Sigmoid colon (tissue), 4 donors: ENCODE measurements at regions not wholly inside any gene's neighbourhood (a gene's known extent, or its start where the extent isn't known, plus 50 kb on each side); places are given as distances from the start of the nearest gene placed in this dataset.

Experiments used
- CTCF ChIP-seq, 4 experiments: fragments of 450-650 bp in 3 of 4; fragments of 200-600 bp in 1 of 4; IDR thresholded peaks; one replicate each; pipeline ENCODE4 v1.5.1; 2016 to 2019; ENCODE audit warnings: antibody characterized with exemption in 4 of 4, mild to moderate bottlenecking in 3 of 4, moderate library complexity in 2 of 4
- EP300 ChIP-seq, 4 donors: sonication (generic); formaldehyde crosslinking; IDR thresholded peaks; one replicate each; pipeline ENCODE4 v1.6.1; 2017; ENCODE audit warnings: antibody characterized with exemption in 4 of 4
- POLR2A ChIP-seq, 2 donors: fragments of 450-650 bp; IDR thresholded peaks; one replicate each; pipeline ENCODE4 v1.6.1; 2016; ENCODE audit warnings: antibody characterized with exemption in 2 of 2, mild to moderate bottlenecking in 2 of 2, moderate library complexity in 2 of 2

- TF ChIP-seq CTCF (IDR thresholded peaks at IDR 0.05) (no peak), POLR2A (IDR thresholded peaks at IDR 0.05) (no peak), EP300 (IDR thresholded peaks at IDR 0.05) (no peak)
Measured at GRCh38 chr2:121131375-121131774, 153.6 kb downstream of the TFCP2L1 start.
